NB4 (cell line): ENCODE measurements at regions not wholly inside any gene's neighbourhood (a gene's known extent, or its start where the extent isn't known, plus 50 kb on each side); places are given as distances from the start of the nearest gene placed in this dataset.
A peak's percentile ranks its signal among the peaks of the same experiment; 100 is the strongest.

Experiments used
- DNase-seq: peaks from one replicate; pipeline ENCODE4 v3.0.0; 2010; ENCODE audit warnings: low read depth
- H3K4me3 ChIP-seq: one replicate; pipeline ENCODE4 v1.5.1; 2011; ENCODE audit warnings: mild to moderate bottlenecking, low read depth, low read length, moderate library complexity
- CTCF ChIP-seq: IDR thresholded peaks from one replicate; pipeline ENCODE4 v1.5.1; 2012; ENCODE audit warnings: low read depth, low read length
- MYC ChIP-seq: IDR thresholded peaks from 2 replicates; pipeline ENCODE4 v1.6.1; 2011; ENCODE audit warnings: low read depth, low read length
- POLR2A ChIP-seq: IDR thresholded peaks from 2 replicates; pipeline ENCODE4 v1.6.1; 2011; ENCODE audit warnings: mild to moderate bottlenecking; ENCODE audit not compliant: insufficient read length; ENCODE audit errors: extremely low read depth
- TF ChIP-seq, protein P1 (sequence below): IDR thresholded peaks from 2 replicates; pipeline ENCODE4 v1.6.1; 2011; ENCODE audit warnings: low read depth, low read length

DNA sequence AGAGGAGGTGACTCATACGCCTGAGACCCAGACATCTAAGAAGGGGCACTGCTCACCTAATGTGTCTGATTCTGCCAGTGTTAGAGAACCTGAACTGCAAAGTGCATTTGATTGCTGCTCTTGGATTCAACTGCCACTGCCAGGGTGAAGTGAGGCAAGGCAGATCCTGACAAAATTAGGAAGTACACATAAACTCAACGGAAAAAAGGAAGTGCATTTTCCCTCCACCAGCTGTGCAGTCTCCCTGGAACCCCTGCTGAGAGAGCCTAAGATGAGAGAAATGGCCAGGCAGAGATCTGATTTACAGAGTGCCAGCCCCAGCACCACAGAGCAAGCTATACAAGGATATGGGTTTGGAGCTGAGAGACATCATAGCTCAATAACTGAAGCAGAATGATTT is 215.3 kb downstream of the SEC23A start:
- DNase-seq, result peak; percentile 23
- TF ChIP-seq CTCF, result no peak
- TF ChIP-seq, protein P1, sequence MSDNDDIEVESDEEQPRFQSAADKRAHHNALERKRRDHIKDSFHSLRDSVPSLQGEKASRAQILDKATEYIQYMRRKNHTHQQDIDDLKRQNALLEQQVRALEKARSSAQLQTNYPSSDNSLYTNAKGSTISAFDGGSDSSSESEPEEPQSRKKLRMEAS, result no peak
- no peak for TF ChIP-seq POLR2A
- TF ChIP-seq MYC, result no peak
- no peak overlapping the region for H3K4me3 ChIP-seq

- TF ChIP-seq CTCF (no peak), MYC (no peak), POLR2A (no peak)
- TF ChIP-seq, protein P1, result no peak
- no peak overlapping the region for H3K4me3 ChIP-seq
These were observed 218.9 kb downstream of the SEC23A start for GRCh38 chr14:38884109-38884508.

DNA sequence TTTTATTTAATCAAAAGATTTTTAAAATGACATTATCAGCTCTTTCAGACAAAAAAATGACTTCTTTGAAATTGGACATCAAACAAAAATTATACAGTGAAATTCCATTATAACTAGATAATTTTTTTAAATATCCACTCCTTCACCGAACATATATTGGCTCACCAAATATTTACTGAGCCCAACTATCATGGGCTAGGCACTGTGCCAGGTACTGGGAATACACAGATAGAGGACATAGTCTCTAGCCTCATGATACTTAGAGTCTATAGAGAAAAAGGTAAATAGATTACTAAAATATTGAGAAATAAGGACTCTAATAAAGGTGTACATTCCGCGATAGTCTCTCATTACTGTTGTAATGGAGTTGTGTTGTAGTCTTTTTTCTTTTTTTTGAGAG is 219.9 kb downstream of the SEC23A start:
- no peak overlapping the region for H3K4me3 ChIP-seq
- TF ChIP-seq, protein P1, result no peak
- TF ChIP-seq POLR2A, result no peak
- TF ChIP-seq MYC, result no peak
- no peak for TF ChIP-seq CTCF
- DNase-seq, result no peak

More at GRCh38 chr14:38884109-38884508, 218.9 kb downstream of the SEC23A start:
- no peak for DNase-seq

DNA sequence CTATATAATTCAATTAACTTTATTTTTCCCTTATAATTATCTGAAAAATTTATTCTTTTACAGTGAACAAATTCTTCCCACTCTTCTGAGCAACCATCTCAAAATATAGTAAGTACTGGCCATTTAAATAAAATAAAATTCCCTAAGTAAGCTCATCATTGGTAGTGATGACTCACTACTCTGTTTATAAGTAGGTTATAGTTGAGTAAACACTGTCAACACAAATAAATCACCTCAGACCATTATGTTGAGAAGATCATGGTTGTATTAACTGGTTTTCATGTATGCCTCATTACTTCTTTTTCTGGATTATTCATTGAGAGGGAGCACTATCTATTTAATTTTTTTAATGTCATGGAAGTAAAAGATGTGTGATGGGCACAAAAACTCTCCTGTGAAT is 220.5 kb downstream of the SEC23A start:
- DNase-seq, result no peak
- no peak overlapping the region for H3K4me3 ChIP-seq
- TF ChIP-seq POLR2A, result no peak
- TF ChIP-seq, protein P1, result no peak
- TF ChIP-seq MYC, result no peak
- TF ChIP-seq CTCF, result no peak

- no peak for DNase-seq
- TF ChIP-seq CTCF, result no peak
- TF ChIP-seq POLR2A, result no peak
- TF ChIP-seq MYC, result no peak
- TF ChIP-seq, protein P1, result no peak
- H3K4me3 ChIP-seq, result no peak overlapping the region
These were observed 222.2 kb downstream of the SEC23A start for GRCh38 chr14:38880643-38881524.
